Muscle layer of duodenum (tissue), 2 donors: ENCODE measurements at regions not wholly inside any gene's neighbourhood (a gene's known extent, or its start where the extent isn't known, plus 50 kb on each side); places are given as distances from the start of the nearest gene placed in this dataset.

Experiments used
- H3K27ac ChIP-seq: one replicate; pipeline ENCODE4 v1.7.0; 2013; ENCODE audit warnings: mild to moderate bottlenecking, low read length
- H3K27me3 ChIP-seq: one replicate; pipeline ENCODE4 v1.7.0; 2013; ENCODE audit warnings: low read depth, mild to moderate bottlenecking, control low read depth, low read length
- H3K36me3 ChIP-seq, 2 donors: one replicate each; pipeline ENCODE4 v1.7.0; 2013; ENCODE audit warnings: low read length in 2 of 2, control low read depth in 1 of 2, mild to moderate bottlenecking in 1 of 2; ENCODE audit not compliant: insufficient read depth in 2 of 2, control insufficient read depth in 1 of 2
- H3K4me1 ChIP-seq, 2 donors: one replicate each; pipeline ENCODE4 v1.7.0; 2013; ENCODE audit warnings: low read length in 2 of 2, mild to moderate bottlenecking in 2 of 2, control low read depth in 1 of 2, moderate library complexity in 1 of 2; ENCODE audit not compliant: insufficient read depth in 2 of 2, control insufficient read depth in 1 of 2
- H3K4me3 ChIP-seq, 2 donors: one replicate each; pipeline ENCODE4 v1.7.0; 2013; ENCODE audit warnings: low read length in 2 of 2, low read depth in 1 of 2, mild to moderate bottlenecking in 1 of 2
- H3K9me3 ChIP-seq, 2 donors: one replicate each; pipeline ENCODE4 v1.7.0; 2013; ENCODE audit warnings: low read length in 2 of 2, control low read depth in 1 of 2, mild to moderate bottlenecking in 1 of 2; ENCODE audit not compliant: control insufficient read depth in 1 of 2
- donor health status: healthy.

- Histone ChIP-seq H3K27ac (no peak overlapping the region), H3K4me3 (no peak overlapping the region)
These were observed 364.3 kb downstream of the TNS1 start for GRCh38 chr2:217638533-217638932.

GRCh38 chr2:217638031-217638430 is 364.8 kb downstream of the TNS1 start:
- Histone ChIP-seq H3K36me3 (no peaks in the 10 kb centered on the region), H3K27me3 (no peaks in the 10 kb centered on the region), H3K4me1 (peaks cover 0 to 14% of the 10 kb centered on the region in 2 donors), H3K9me3 (no peaks in the 10 kb centered on the region), H3K4me3 (no peak overlapping the region), H3K27ac (no peak overlapping the region)

More at GRCh38 chr2:217638533-217638932, 364.3 kb downstream of the TNS1 start:
- Histone ChIP-seq H3K4me1 (peaks cover 0 to 14% of the 10 kb centered on the region in 2 donors), H3K9me3 (no peaks in the 10 kb centered on the region), H3K27me3 (no peaks in the 10 kb centered on the region), H3K36me3 (no peaks in the 10 kb centered on the region)

- Histone ChIP-seq H3K27ac (no peak overlapping the region), H3K27me3 (no peaks in the 10 kb centered on the region), H3K4me1 (peaks cover 4 to 13% of the 10 kb centered on the region in 2 donors), H3K9me3 (no peaks in the 10 kb centered on the region), H3K36me3 (no peaks in the 10 kb centered on the region), H3K4me3 (no peak overlapping the region)
These were observed 365.7 kb downstream of the TNS1 start for GRCh38 chr2:217636991-217637561.

- Histone ChIP-seq H3K36me3 (no peaks in the 10 kb centered on the region), H3K27me3 (no peaks in the 10 kb centered on the region), H3K4me1 (peaks cover 8 to 18% of the 10 kb centered on the region in 2 donors), H3K9me3 (no peaks in the 10 kb centered on the region), H3K27ac (no peak overlapping the region), H3K4me3 (no peak overlapping the region)
These were observed 366.2 kb downstream of the TNS1 start for GRCh38 chr2:217636578-217636977.

GRCh38 chr2:217634871-217635270 is 367.9 kb downstream of the TNS1 start:
- Histone ChIP-seq H3K36me3 (no peaks in the 10 kb centered on the region), H3K27me3 (no peaks in the 10 kb centered on the region), H3K9me3 (no peaks in the 10 kb centered on the region), H3K4me3 (no peak overlapping the region), H3K4me1 (peaks cover 8 to 18% of the 10 kb centered on the region in 2 donors), H3K27ac (no peak overlapping the region)

GRCh38 chr2:217632043-217632442 is 370.8 kb downstream of the TNS1 start:
- H3K27me3 ChIP-seq, result no peaks in the 10 kb centered on the region
- no peaks in the 10 kb centered on the region for H3K36me3 ChIP-seq
- no peak overlapping the region for H3K4me3 ChIP-seq
- peaks cover 8 to 18% of the 10 kb centered on the region in 2 donors for H3K4me1 ChIP-seq
- H3K9me3 ChIP-seq, result no peaks in the 10 kb centered on the region
- no peak overlapping the region for H3K27ac ChIP-seq

- Histone ChIP-seq H3K4me1 (peaks cover 8 to 19% of the 10 kb centered on the region in 2 donors), H3K36me3 (no peaks in the 10 kb centered on the region), H3K9me3 (no peaks in the 10 kb centered on the region), H3K27me3 (no peaks in the 10 kb centered on the region), H3K27ac (no peak overlapping the region), H3K4me3 (no peak overlapping the region)
These were observed 371.7 kb downstream of the TNS1 start for GRCh38 chr2:217631115-217631514.

- peaks cover 8 to 33% of the 10 kb centered on the region in 2 donors for H3K4me1 ChIP-seq
- H3K4me3 ChIP-seq, result no peak overlapping the region
- no peaks in the 10 kb centered on the region for H3K27me3 ChIP-seq
- H3K27ac ChIP-seq, result no peak overlapping the region
- H3K36me3 ChIP-seq, result no peaks in the 10 kb centered on the region
- no peaks in the 10 kb centered on the region for H3K9me3 ChIP-seq
These were observed 373.4 kb downstream of the TNS1 start for GRCh38 chr2:217629347-217629746.

GRCh38 chr2:217628061-217628460 is 374.7 kb downstream of the TNS1 start:
- Histone ChIP-seq H3K36me3 (no peaks in the 10 kb centered on the region), H3K9me3 (no peaks in the 10 kb centered on the region), H3K4me1 (peaks cover 8 to 31% of the 10 kb centered on the region in 2 donors), H3K4me3 (no peak overlapping the region), H3K27me3 (no peaks in the 10 kb centered on the region), H3K27ac (no peak overlapping the region)

GRCh38 chr2:217626926-217627325 is 375.9 kb downstream of the TNS1 start:
- Histone ChIP-seq H3K9me3 (no peaks in the 10 kb centered on the region), H3K4me3 (no peak overlapping the region), H3K27ac (no peak overlapping the region), H3K27me3 (no peaks in the 10 kb centered on the region), H3K4me1 (peaks cover 9 to 35% of the 10 kb centered on the region in 2 donors), H3K36me3 (no peaks in the 10 kb centered on the region)

GRCh38 chr2:217625557-217626169 is 377.1 kb downstream of the TNS1 start:
- no peak overlapping the region for H3K4me3 ChIP-seq
- peaks cover 7 to 42% of the 10 kb centered on the region in 2 donors for H3K4me1 ChIP-seq
- H3K27ac ChIP-seq, result no peak overlapping the region

More at GRCh38 chr2:217625557-217626169, 377.1 kb downstream of the TNS1 start:
- Histone ChIP-seq H3K27me3 (no peaks in the 10 kb centered on the region), H3K36me3 (no peaks in the 10 kb centered on the region), H3K9me3 (no peaks in the 10 kb centered on the region)
